HAP-1 (cell line): ENCODE measurements at regions not wholly inside any gene's neighbourhood (a gene's known extent, or its start where the extent isn't known, plus 50 kb on each side); places are given as distances from the start of the nearest gene placed in this dataset.

Experiments used
- DNase-seq, 2 experiments: peaks; one replicate each; pipeline ENCODE4 v3.0.0-alpha.2; 2016 to 2020; ENCODE audit warnings: low spot score in 2 of 2
- H3K27me3 ChIP-seq: fragments of 250-450 bp; sonication (Bioruptor Pico); 2 replicates; pipeline ENCODE4 v1.5.1; 2020; ENCODE audit warnings: low read depth, mild to moderate bottlenecking, moderate library complexity
- H3K36me3 ChIP-seq: fragments of 250-450 bp; sonication (Bioruptor Pico); replicated peaks from 2 replicates; pipeline ENCODE4 v1.5.1; 2020; ENCODE audit warnings: mild to moderate bottlenecking
- H3K4me1 ChIP-seq: fragments of 250-450 bp; sonication (Bioruptor Pico); 2 replicates; pipeline ENCODE4 v1.5.1; 2020; ENCODE audit warnings: mild to moderate bottlenecking
- H3K4me3 ChIP-seq: fragments of 250-450 bp; sonication (Bioruptor Pico); 2 replicates; pipeline ENCODE4 v1.5.1; 2020; ENCODE audit warnings: mild to moderate bottlenecking, moderate library complexity
- H3K9me3 ChIP-seq: fragments of 250-450 bp; sonication (Bioruptor Pico); 2 replicates; pipeline ENCODE4 v1.5.1; 2020; ENCODE audit warnings: mild to moderate bottlenecking, moderate library complexity
- in situ Hi-C: fragments of 300-500 bp; cut with MboI; formaldehyde crosslinking; loops from 3 replicates; pipeline ENCODE4 v1.14.3; 2020; ENCODE audit warnings: low sequenced_read_pairs, inconsistent platforms, mixed read lengths

DNA sequence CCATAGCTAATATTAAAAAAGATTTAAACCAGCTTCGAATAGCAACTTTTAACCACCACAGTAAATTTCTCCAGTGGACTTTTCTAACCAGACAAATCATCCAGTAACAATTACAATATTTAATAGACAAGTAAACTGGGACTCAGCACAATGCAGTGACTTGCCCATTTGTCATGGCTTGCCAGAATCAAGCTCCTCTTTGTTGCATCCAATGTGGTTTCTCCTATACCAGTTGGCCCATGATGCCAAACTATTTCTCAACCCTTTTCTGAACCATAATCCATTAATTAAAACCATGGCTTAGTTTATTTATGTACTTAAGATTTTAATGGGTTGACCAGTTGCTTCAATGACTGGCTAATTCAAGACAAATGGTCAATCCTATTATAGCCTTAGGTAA, 64.4 kb downstream of the DIO2 start:
- Histone ChIP-seq H3K27me3 (no peaks in the 10 kb centered on the region), H3K4me1 (no peaks in the 10 kb centered on the region), H3K36me3 (no peaks in the 10 kb centered on the region), H3K4me3 (no peak overlapping the region), H3K9me3 (no peaks in the 10 kb centered on the region)
- in situ Hi-C loops: no loop called here
- no peak for DNase-seq

- Histone ChIP-seq H3K4me3 (no peak overlapping the region), H3K36me3 (no peaks in the 10 kb centered on the region), H3K27me3 (no peaks in the 10 kb centered on the region), H3K4me1 (no peaks in the 10 kb centered on the region), H3K9me3 (no peaks in the 10 kb centered on the region)
- in situ Hi-C loops: no loop called here
- no peak for DNase-seq
Measured at GRCh38 chr14:80136358-80136757, 74.9 kb downstream of the DIO2 start.

DNA sequence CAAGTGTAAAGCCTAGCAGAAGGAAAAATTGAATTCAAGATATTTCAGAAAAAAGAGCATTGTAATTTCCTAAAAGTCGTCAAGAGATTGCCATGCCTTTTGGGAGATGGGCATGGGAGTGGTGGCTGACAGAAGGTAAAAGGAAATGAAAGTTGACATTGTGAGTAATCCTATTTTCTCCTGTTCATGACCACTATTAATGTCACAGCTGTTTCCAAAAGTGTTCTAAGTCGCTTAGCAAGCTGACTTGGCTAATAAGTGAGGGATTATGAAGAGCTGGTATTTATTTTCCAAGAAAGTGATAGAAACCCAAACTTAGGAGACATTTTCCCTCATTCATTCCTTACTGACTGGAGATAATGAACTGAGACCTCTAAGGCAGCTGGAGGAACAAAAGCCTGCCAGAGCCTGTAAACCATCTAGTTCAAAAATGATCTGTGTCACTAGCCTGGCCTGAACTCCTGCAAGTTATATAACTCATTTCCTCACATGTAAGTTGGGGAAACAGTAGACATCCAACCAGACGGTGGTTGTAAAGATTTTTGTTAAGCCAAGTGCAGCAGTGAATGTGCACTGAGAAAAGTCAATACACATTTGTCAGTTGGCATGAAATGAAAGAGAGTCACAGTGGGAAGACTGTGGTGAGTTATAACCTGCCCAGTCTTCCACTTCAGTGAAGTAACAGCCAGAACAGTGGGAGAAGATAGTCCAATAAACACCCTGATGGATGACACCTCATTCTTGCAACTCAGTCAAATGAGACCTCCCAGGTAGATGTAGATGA, 75.8 kb downstream of the DIO2 start:
- no peaks in the 10 kb centered on the region for H3K9me3 ChIP-seq
- in situ Hi-C loops: no loop called here
- no peaks in the 10 kb centered on the region for H3K4me1 ChIP-seq
- DNase-seq: no peak
- no peaks in the 10 kb centered on the region for H3K36me3 ChIP-seq
- H3K4me3 ChIP-seq: no peak overlapping the region
- H3K27me3 ChIP-seq: no peaks in the 10 kb centered on the region

- in situ Hi-C loops: no loop called here
- no peak for DNase-seq
- H3K4me3 ChIP-seq: no peak overlapping the region
- no peaks in the 10 kb centered on the region for H3K36me3 ChIP-seq
- no peaks in the 10 kb centered on the region for H3K27me3 ChIP-seq
- H3K9me3 ChIP-seq: no peaks in the 10 kb centered on the region
- H3K4me1 ChIP-seq: no peaks in the 10 kb centered on the region
Measured at GRCh38 chr14:80134321-80134720, 77.0 kb downstream of the DIO2 start.

DNA sequence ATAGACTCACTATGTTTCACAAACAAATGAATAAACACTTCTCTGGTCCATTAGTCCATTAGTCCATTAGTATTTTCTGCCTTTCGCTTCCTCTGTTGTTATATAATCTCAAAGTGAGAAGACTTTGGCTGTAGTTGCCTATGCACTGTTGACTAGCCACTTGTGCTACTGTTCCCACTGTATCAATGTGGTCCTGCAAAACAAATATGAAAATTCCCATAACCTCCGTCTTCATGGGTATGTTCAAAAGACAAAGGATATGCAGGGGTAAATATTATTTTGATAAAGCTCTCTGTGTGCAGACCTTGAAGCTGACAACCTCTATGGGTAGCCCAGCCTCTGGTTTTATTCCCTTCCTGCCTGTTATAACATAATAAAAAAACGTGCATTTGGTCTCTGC, 77.8 kb downstream of the DIO2 start:
- in situ Hi-C loops: no loop called here
- H3K27me3 ChIP-seq: no peaks in the 10 kb centered on the region
- no peaks in the 10 kb centered on the region for H3K36me3 ChIP-seq
- H3K4me3 ChIP-seq: no peak overlapping the region
- no peaks in the 10 kb centered on the region for H3K9me3 ChIP-seq
- no peak for DNase-seq
- H3K4me1 ChIP-seq: no peaks in the 10 kb centered on the region

- H3K4me3 ChIP-seq: no peak overlapping the region
- no peaks in the 10 kb centered on the region for H3K36me3 ChIP-seq
- H3K9me3 ChIP-seq: no peaks in the 10 kb centered on the region
- no peak for DNase-seq
- no peaks in the 10 kb centered on the region for H3K27me3 ChIP-seq
- no peaks in the 10 kb centered on the region for H3K4me1 ChIP-seq
- in situ Hi-C loops: no loop called here
Measured at GRCh38 chr14:80127466-80127865, 83.8 kb downstream of the DIO2 start.

- in situ Hi-C loops: no loop called here
- H3K9me3 ChIP-seq: no peaks in the 10 kb centered on the region
- no peaks in the 10 kb centered on the region for H3K27me3 ChIP-seq
- no peak overlapping the region for H3K4me3 ChIP-seq
- no peaks in the 10 kb centered on the region for H3K36me3 ChIP-seq
- H3K4me1 ChIP-seq: no peaks in the 10 kb centered on the region
- DNase-seq: no peak
Measured at GRCh38 chr14:80124794-80125193, 86.5 kb downstream of the DIO2 start.

DNA sequence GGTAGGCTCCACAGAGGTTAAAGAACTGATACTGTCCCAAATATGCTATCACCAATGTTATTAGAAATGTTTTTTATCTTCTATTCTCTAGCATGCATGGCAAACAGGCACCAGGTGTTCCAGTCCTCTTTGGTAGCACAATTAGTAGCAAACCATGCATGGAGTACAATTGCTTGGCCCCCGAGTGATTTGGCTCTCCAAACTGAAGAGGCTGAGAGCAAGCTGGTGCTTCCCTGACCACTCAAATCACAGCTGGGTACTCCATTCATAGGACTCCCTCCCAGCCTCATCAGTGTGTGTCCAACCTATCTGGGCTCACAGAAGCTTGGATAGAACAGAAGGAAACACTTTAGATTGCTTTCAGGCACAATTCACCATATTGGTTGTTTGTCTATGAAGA, 93.4 kb downstream of the DIO2 start:
- no peaks in the 10 kb centered on the region for H3K36me3 ChIP-seq
- DNase-seq: no peak
- H3K4me3 ChIP-seq: no peak overlapping the region
- H3K27me3 ChIP-seq: no peaks in the 10 kb centered on the region
- no peaks in the 10 kb centered on the region for H3K9me3 ChIP-seq
- no peaks in the 10 kb centered on the region for H3K4me1 ChIP-seq
- in situ Hi-C loops: no loop called here

DNA sequence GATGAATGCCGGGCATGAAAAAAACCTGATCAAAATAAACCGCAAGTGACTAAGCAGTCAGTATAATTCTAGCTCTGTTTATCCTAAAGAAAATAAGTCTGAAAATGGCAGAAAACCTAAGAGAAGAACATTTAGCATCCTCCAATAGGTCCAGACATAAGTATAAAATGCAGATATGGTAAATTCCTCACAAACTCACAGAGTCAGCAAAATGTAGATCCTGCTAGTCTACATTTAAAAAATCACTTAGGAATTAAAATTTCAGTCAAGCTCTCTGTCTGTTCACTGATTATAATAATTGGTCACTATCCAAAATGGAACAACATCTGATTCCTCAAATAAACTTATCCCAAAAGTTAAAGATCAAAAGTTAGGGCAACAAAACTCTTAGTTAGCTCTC, 95.1 kb downstream of the DIO2 start:
- Histone ChIP-seq H3K9me3 (no peaks in the 10 kb centered on the region), H3K36me3 (no peaks in the 10 kb centered on the region), H3K4me1 (no peaks in the 10 kb centered on the region), H3K4me3 (no peak overlapping the region), H3K27me3 (no peaks in the 10 kb centered on the region)
- DNase-seq: no peak
- in situ Hi-C loops: no loop called here

- no peak overlapping the region for H3K4me3 ChIP-seq
- no peaks in the 10 kb centered on the region for H3K4me1 ChIP-seq
- in situ Hi-C loops: no loop called here
- DNase-seq: no peak
- H3K36me3 ChIP-seq: no peaks in the 10 kb centered on the region
- H3K9me3 ChIP-seq: no peaks in the 10 kb centered on the region
- no peaks in the 10 kb centered on the region for H3K27me3 ChIP-seq
Measured at GRCh38 chr14:80110721-80111120, 100.6 kb downstream of the DIO2 start.

DNA sequence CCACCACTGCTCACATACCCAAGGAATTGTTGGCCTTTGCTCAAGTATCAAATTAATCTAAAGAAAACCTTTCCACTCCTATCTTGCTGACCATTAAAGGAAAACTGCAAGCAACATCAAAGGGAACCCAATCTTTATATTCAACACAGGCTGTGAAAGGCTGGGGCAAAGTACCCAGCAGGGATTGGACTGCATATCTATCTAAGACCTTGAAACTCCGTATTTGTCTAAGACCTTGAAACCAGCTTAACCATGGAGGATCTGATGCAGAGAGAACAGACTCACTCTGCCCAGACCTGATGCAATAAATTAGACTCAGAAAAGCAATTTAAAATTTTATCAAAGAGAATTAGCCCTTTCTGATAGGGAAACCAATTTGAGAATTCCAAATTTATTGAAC, 102.2 kb downstream of the DIO2 start:
- H3K27me3 ChIP-seq: no peaks in the 10 kb centered on the region
- H3K36me3 ChIP-seq: no peaks in the 10 kb centered on the region
- no peak overlapping the region for H3K4me3 ChIP-seq
- no peaks in the 10 kb centered on the region for H3K4me1 ChIP-seq
- no peak for DNase-seq
- in situ Hi-C loops: no loop called here
- no peaks in the 10 kb centered on the region for H3K9me3 ChIP-seq

DNA sequence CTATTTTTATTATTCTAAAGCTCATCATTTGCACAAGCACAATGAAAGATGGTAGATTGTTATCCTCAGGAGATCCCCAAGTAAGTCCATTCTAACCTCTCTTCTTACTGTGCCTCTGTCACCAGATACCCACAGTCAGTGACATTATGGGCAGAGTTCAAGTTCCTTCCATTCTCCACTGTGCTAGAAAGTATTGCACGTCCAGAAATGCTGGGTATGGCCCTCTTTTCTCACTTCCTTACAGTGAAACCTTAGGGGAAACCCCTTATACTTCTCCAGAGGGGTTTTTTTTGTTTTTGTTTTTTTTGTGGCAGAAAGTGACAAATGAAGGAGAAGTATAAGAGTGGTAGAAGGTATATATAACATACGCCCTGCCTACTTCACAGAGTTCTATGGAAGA, 102.9 kb downstream of the DIO2 start:
- no peaks in the 10 kb centered on the region for H3K9me3 ChIP-seq
- no peaks in the 10 kb centered on the region for H3K27me3 ChIP-seq
- no peak overlapping the region for H3K4me3 ChIP-seq
- H3K36me3 ChIP-seq: no peaks in the 10 kb centered on the region
- in situ Hi-C loops: no loop called here
- H3K4me1 ChIP-seq: no peaks in the 10 kb centered on the region
- no peak for DNase-seq

DNA sequence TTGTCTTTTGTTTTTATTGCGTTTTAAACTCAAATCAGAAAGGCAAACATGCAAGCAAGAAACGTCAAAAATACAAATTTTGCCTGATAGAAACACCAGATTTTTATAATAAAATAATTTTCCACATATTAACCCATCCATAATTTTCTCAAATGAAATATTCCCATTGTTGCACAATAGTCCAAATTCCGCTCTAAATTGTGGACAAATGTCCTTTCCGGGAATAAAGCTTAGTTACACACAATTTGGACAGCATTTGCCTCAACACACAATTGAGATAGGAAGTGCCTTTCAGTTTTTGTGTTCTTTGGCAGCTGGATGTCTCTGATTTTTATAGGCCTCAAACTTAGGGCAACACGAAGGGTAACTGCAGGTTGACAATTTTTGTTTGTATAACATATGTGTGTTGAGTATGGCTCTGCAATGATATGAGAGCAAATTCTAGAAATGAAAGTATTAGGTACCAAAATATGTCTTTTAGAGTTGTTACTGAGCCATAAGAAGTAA, 105.8 kb downstream of the DIO2 start:
- H3K36me3 ChIP-seq: no peaks in the 10 kb centered on the region
- in situ Hi-C loops: no loop called here
- no peaks in the 10 kb centered on the region for H3K27me3 ChIP-seq
- H3K4me1 ChIP-seq: no peaks in the 10 kb centered on the region
- DNase-seq: no peak
- H3K4me3 ChIP-seq: no peak overlapping the region
- H3K9me3 ChIP-seq: no peaks in the 10 kb centered on the region

- DNase-seq: no peak
- Histone ChIP-seq H3K4me3 (no peak overlapping the region), H3K27me3 (no peaks in the 10 kb centered on the region), H3K9me3 (no peaks in the 10 kb centered on the region), H3K4me1 (no peaks in the 10 kb centered on the region), H3K36me3 (no peaks in the 10 kb centered on the region)
- in situ Hi-C loops: no loop called here
Measured at GRCh38 chr14:80101835-80102234, 109.5 kb downstream of the DIO2 start.

- in situ Hi-C loops: no loop called here
- Histone ChIP-seq H3K9me3 (no peaks in the 10 kb centered on the region), H3K27me3 (no peaks in the 10 kb centered on the region), H3K36me3 (no peaks in the 10 kb centered on the region), H3K4me1 (no peaks in the 10 kb centered on the region), H3K4me3 (no peak overlapping the region)
- DNase-seq: no peak
Measured at GRCh38 chr14:80100681-80101080, 110.6 kb downstream of the DIO2 start.
